ENCODE measurements at regions not wholly inside any gene's neighbourhood (a gene's known extent, or its start where the extent isn't known, plus 50 kb on each side); places are given as distances from the start of the nearest gene placed in this dataset.

DNA sequence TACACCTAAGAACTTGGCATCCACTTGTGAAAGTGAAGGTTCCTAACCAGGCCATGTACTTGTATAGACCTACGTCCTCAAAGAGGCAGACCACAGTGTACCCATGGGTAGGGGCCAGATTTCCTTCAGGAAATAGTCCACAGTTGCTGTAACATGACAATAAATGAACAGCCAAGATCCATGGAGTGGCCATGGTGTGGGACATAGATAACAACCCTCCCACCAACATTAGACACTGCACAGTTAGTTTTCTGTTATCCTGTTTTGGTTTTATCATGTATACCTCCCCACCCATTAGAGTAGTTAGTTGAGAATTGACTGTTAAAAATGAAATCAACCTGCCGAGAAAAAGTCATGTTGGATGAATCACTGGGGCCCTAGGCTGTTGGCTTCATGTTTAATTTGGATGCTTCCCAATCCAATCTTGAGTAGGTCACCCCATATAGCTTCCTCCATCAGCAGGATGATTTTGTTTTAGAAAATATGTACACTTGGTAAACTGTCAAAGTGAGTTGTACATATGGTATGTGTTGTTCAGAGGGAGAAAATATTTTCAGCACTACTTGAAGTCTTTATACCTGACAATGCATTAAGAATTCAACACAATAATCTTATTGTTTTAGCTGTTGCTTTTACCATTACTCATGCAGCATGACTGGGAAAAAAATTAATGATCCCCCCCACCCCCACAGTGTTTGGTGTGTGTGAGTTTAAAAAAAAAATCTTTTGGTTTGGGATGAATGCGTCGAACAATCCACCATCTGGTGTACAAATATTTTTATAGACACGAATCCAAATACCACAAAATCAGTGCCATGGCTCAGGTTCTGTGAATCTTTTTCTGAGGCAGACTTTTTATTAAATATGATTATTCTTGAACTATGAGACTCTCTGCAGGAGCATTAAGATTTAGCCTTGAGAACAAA, 88.3 kb upstream of the ARHGAP29 start:
- DNase-seq, result peak in 1 of 14 donors; percentile 71

DNA sequence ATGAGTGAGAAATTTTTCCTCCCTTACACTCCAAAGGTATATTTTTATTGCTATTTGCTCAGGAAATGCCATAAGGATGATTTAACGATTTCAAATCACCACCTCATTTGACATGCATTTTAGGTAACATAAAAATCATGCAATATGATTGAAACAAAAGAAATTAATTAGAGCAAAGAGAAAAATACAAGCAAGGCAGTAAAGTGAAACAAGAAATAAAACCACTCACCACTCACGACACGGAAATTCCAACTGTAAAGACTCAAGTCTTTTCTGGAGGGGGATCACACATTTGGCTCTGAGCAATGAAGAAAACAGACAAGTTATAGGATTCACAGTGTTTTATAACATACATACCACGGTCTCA, 86.8 kb upstream of the ARHGAP29 start:
- DNase-seq, result no peak

GRCh38 chr1:94323311-94324177, 86.2 kb upstream of the ARHGAP29 start:
- no peak for DNase-seq

DNA sequence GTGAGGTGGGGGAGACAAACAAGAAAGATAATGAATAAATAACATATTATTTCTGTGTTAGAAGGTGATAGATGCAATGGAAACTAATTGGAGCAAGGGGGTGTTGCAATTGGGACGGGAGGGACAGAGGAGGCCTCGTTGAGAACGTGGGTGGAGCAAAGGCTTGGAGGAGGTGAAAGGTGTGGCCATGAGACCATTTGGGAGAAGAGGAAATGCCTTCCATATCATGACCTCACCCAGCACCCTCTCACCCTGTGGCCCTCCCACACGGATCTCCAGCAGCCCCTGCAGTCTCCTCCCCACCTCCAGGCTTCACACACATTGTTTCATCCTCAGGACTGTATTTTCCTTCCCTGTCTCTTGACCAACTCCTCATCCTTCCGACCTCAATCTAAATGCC, 85.3 kb upstream of the ARHGAP29 start:
- no peak for DNase-seq

GRCh38 chr1:94321662-94322061, 84.3 kb upstream of the ARHGAP29 start:
- DNase-seq, result no peak

DNA sequence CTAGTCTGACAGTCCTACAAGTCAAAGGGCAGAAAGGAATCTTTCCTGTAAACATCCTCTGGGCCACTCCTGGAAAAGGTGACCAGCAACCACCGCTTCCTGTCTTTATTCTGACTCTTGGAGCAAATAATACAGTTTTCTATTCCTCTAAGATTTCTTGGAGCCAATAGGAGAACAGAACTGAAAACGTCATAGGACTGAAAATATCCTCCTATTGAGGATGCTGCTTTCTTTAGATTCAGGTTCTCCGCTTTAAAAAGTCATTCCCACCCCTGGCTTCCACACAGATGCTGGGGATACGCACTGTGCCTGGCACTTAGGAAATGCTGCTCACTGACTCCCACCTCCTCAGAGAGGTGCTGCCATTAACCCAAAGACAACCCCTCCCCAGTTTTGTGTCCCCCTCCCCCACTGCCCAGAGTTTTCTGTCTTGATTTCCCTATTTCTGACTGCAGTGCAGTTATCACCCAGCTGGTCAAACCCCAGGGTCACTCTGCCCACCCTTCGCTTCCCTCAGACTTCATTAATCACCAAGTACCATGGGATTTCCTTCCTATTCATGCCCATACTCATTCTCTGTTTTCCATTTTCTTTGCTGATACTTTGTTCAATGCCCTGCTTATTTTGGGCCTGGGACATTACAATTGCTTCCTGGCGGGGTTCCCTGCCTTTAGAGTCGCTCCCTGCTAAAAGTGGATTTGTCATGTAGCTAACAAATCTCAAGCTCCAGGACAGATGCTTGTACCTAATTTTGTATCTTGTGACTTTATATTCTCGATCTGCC, 82.1 kb upstream of the ARHGAP29 start:
- DNase-seq, result no peak

DNA sequence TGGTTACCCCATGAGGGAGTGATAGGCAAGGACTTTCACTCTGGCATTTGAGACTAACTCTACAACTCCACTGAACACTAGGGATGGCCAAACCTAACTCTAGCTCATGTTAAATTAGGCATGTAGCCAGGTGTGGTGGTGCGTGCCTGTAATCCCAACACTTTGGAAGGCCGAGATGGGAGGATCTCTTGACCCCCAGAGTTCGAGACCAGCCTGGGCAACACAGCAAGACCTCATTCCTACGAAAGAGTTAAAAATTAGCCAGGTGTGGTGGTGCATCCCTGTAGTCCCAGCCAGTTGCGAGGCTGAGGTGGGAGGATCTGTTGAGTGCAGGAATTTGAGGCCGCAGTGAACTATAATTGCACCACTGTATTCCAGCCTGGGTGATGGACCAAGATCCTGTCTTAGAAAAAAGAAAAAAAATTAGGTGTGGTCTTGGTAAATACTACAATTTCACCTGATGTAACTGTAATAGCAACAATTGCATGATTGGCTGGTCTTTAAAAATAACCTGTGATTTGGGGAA, 81.2 kb upstream of the ARHGAP29 start:
- no peak for DNase-seq

DNA sequence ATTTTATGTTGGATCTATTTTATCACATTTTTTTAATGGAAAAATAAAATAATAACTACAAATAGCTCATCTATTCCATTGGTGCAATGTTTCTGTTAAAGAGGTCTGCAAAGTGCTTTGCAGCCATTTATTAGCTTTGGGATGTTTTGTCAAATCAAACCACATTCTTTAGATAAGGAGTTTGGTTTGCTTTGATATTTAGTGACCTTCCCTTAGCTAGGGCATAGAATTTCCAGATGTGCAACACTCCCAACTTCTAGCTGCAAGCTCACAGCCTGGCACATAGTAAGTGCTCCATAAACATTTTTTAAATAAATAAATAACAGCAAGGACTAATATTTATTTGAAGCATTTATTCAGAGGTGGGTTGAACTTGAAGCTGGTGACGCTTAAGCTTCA, 80.4 kb upstream of the ARHGAP29 start:
- no peak for DNase-seq

- DNase-seq, result no peak
These were observed 79.7 kb upstream of the ARHGAP29 start for GRCh38 chr1:94316836-94317789.

GRCh38 chr1:94316183-94316582, 78.8 kb upstream of the ARHGAP29 start:
- DNase-seq, result no peak

- DNase-seq, result no peak
These were observed 78.2 kb upstream of the ARHGAP29 start for GRCh38 chr1:94315552-94316116.

- DNase-seq, result no peak
These were observed 77.0 kb upstream of the ARHGAP29 start for GRCh38 chr1:94314222-94314858.

DNA sequence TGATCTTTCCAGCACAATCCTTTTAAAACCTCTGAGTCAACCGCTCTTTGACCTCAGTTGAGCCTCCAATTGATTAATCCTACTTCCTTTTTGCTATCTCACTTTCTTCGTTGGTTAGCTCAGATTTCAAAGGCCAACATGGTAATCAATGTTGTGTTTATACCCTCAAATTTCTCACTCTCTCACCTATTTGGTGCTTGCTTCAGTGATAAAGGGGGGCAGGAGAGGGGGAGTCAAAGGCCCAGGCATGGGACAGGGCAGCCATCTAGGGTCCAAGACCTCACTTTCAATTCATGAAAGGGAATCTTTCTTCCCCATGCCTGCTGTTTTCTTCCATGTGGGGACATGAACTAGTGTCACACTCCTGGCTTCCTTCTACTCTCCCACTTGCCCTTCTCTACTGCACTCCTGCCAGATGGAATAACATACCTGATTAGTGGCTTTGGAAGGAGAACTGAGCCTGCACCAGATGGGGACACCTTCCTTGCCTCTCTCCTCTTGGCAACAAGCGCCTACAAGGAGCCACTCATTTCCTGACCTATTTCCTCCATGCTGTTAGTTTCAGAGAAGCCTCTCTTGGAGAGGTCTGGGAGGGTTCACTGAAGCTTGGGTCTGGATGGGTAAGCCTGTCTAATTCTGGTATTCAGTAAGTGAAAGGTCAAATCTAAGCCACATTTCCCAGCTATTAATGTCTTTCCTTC, 73.3 kb upstream of the ARHGAP29 start:
- DNase-seq, result peak in 1 of 14 donors; percentile 63

DNA sequence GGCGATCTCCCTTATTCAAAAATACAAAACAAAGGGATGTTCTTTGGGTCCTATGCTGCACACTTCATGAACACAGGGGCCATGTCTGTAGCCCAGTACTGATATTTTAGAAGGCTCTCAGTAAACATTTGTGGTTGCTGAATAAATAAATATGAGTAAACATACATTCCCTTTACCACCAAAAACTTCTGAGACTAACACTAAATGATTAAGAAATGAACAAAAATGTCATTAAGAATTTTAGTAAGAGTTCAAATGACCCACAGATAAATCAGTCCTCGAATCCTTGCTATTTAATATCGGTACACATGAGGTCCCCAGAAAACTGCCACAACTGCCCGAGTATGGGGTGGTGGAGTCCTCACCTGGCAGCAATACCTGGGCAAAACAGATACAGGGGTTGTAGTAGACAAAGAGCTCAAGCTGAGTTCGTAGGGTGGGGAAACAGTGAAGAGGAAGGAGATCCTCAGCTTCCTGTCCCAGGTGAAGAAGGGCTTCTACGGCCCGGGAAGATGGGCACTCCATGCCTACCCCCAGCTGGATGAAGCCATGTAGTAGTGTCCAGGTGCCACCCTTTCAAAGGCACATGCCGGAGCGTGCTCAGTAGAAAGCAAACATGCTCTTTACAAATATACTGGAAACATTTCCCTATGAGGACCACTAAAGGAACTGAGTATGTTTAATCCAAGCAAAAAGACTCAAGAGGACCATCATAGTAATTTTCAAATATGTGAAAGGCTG, 72.6 kb upstream of the ARHGAP29 start:
- DNase-seq, result no peak

DNA sequence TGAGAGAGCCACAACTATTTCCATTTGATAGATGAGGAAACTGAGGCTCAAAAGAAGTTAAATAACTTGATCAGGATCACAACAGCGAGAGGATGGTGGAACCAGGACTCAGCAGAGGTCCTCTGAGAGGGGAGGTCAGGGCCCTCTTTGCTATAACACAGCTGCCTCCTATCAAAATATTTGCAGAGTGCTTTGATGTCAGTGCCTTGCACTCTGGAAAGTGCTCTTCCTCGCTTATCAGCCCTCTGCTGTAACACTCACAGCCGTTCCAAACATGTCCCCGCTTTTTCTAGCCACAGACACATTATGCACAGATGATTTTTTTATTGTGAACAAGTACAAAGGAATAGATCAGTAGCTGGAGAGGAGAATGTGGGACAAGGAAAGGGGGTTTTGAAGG, 71.8 kb upstream of the ARHGAP29 start:
- no peak for DNase-seq

DNA sequence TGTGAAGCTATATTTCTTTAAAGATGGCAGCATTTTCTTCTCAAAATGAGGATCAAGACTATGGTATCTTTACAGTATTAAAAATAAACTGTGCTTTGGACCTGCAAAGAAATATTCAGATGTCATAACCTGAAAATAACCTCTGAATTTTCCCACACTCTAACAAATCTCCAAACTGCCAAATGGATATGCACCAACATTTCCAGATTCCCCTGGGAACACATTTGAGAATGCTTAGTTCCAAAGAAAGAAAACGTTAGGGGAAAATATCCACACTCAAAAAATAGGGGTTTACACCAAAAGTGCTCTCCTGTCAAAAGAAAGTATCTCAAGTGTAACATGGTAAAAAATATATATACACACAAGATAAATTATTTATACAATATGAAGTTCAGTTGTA, 69.1 kb upstream of the ARHGAP29 start:
- DNase-seq, result no peak

DNA sequence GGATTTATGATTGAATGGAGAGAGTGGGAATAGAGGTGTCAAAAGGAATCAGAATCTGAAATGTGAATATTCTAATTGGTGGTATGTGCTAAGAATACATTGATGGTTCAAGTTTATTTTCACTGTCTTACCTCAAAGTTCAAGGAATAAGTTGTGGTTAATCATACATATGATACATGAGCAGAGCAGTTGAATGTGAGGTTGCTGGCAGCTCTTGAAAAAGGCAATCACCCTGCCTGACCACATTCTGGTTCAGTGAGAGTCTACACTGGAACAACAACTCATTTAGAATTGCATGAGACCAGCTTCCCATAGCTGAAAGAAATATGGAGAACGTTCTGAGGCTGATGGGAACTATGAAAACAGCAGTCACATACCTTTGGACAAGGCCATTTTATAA, 68.3 kb upstream of the ARHGAP29 start:
- no peak for DNase-seq

DNA sequence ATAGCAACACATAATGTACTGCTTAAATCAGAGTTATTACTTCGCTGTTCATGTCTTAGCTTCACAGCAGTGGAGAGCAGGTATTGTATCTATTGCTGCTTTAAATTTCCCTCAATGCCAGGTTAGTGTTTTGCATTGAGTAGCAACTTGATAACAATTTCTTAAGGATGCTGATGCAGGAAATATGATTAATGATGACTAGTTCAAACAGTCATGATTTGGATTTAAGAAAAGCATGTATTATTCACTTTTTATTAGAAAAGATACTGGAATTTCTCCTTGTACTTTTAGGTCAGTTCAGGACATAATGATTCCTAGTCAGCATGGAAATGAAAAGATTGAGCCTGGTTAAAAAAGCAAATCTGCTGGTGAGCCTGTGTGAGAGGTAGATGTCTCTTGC, 67.2 kb upstream of the ARHGAP29 start:
- DNase-seq, result no peak

DNA sequence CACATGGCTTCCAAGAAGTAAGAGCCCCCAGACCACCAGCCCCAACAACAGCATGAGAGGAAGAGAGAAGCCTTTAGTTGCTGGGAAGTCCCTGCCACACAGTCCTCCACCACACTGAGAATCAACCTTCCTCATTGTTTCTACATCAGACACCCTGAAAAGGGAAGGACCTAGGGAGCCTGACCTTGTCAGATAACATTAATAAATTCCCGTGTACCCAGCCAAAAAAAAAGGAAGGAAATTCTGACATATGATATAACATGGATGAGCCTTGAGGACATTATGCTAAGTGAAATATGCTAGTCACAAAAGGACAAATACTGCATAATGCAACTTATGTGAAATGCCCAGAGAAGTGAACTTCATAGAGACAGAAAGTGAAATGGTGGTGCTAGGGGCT, 65.6 kb upstream of the ARHGAP29 start:
- no peak for DNase-seq

Measured in C1 segment of cervical spinal cord (tissue), 14 donors.